H1 (cell line): ENCODE measurements at regions not wholly inside any gene's neighbourhood (a gene's known extent, or its start where the extent isn't known, plus 50 kb on each side); places are given as distances from the start of the nearest gene placed in this dataset.

ENCODE experiments used
- CTCF ChIA-PET: fragments of 300-600 bp; sonication (Branson Sonifier 250); formaldehyde crosslinking; loops from one replicate; lab custom pipeline; 2021; ENCODE audit not compliant: partially characterized antibody; lab: Charles Lee
- POLR2A ChIA-PET: fragments of 300-600 bp; sonication (Branson Sonifier 250); formaldehyde crosslinking; loops from one replicate; lab custom pipeline; 2021; ENCODE audit warnings: inconsistent platforms; ENCODE audit not compliant: partially characterized antibody; lab: Charles Lee
- DNase-seq, 2 experiments: peaks; one replicate each; pipeline versions ENCODE4 v3.0.0 to v3.0.0-alpha.2; 2010 to 2022; ENCODE audit warnings: low spot score in 2 of 2, low read depth in 1 of 2, mixed read lengths in 1 of 2
- FAIRE-seq: peaks from 2 replicates; lab custom pipeline; 2011; peaks lifted over from hg19 to GRCh38; lab: Jason Lieb, UNC
- H2AFZ ChIP-seq: 2 replicates; pipeline ENCODE4 v1.8.1; 2012; ENCODE audit warnings: low read length, inconsistent platforms
- H2AK5ac ChIP-seq: 2 replicates; pipeline ENCODE4 v1.6.1; 2013; ENCODE audit warnings: low read depth, low read length
- H2BK120ac ChIP-seq: replicated peaks from 2 replicates; pipeline ENCODE3; 2013; ENCODE audit warnings: low read depth, low read length, inconsistent platforms
- H2BK12ac ChIP-seq: 2 replicates; pipeline ENCODE4 v1.6.1; 2013; ENCODE audit warnings: low read depth, low read length
- H2BK15ac ChIP-seq: 2 replicates; pipeline ENCODE4 v1.6.1; 2013; ENCODE audit warnings: low read length
- H2BK20ac ChIP-seq: 2 replicates; pipeline ENCODE4 v1.6.1; 2013; ENCODE audit warnings: low read length
- H2BK5ac ChIP-seq: 2 replicates; pipeline ENCODE4 v1.6.1; 2013; ENCODE audit warnings: low read depth, low read length
- H3K14ac ChIP-seq: 2 replicates; pipeline ENCODE4 v1.6.1; 2013; ENCODE audit warnings: inconsistent platforms; ENCODE audit not compliant: insufficient read length
- H3K18ac ChIP-seq: 2 replicates; pipeline ENCODE4 v1.6.1; 2013; ENCODE audit warnings: low read length; ENCODE audit errors: extremely low read depth
- H3K23ac ChIP-seq: 2 replicates; pipeline ENCODE4 v1.6.1; 2013; ENCODE audit warnings: inconsistent platforms; ENCODE audit not compliant: insufficient read length
- H3K23me2 ChIP-seq: 2 replicates; pipeline ENCODE4 v1.6.1; 2013; ENCODE audit warnings: low read depth, low read length
- H3K27ac ChIP-seq: 2 replicates; pipeline ENCODE4 v1.6.1; 2011; ENCODE audit warnings: low read depth, low read length, inconsistent platforms
- H3K27me3 ChIP-seq, 4 experiments: replicated peaks in 1 of 4; 1 replicate in 1 of 4; 2 replicates in 3 of 4; pipeline versions ENCODE4 v1.6.1 to v1.8.1; 2011 to 2013; ENCODE audit warnings: low read length in 3 of 4, mild to moderate bottlenecking in 3 of 4, inconsistent platforms in 2 of 4, mixed read lengths in 2 of 4, moderate library complexity in 1 of 4; ENCODE audit not compliant: control insufficient read depth in 3 of 4, insufficient read depth in 3 of 4; ENCODE audit errors: extremely low read depth in 1 of 4
- H3K36me3 ChIP-seq, 4 experiments: 2 replicates each; pipeline versions ENCODE4 v1.6.1 to v1.8.1; 2011 to 2013; ENCODE audit warnings: mild to moderate bottlenecking in 4 of 4, low read length in 3 of 4, moderate library complexity in 2 of 4, control low read depth in 1 of 4, inconsistent platforms in 1 of 4; ENCODE audit not compliant: insufficient read depth in 4 of 4, control insufficient read depth in 2 of 4
- H3K4ac ChIP-seq: replicated peaks from 2 replicates; pipeline ENCODE3; 2013; ENCODE audit warnings: low read length, low read depth, mixed read lengths, inconsistent platforms; ENCODE audit not compliant: insufficient read length
- H3K4me1 ChIP-seq, 4 experiments: replicated peaks in 1 of 4; 1 replicate in 1 of 4; 2 replicates in 3 of 4; pipeline versions ENCODE4 v1.6.1 to v1.8.1; 2011 to 2013; ENCODE audit warnings: low read length in 3 of 4, inconsistent platforms in 2 of 4, mixed read lengths in 1 of 4; ENCODE audit not compliant: insufficient read depth in 4 of 4, control insufficient read depth in 3 of 4
- H3K4me2 ChIP-seq, 2 experiments: 2 replicates each; pipeline versions ENCODE4 v1.6.1 to v1.8.1; 2011 to 2013; ENCODE audit warnings: low read depth in 2 of 2, low read length in 2 of 2, control low read depth in 1 of 2, inconsistent platforms in 1 of 2, mild to moderate bottlenecking in 1 of 2; ENCODE audit not compliant: insufficient read depth in 1 of 2
- H3K4me3 ChIP-seq, 4 experiments: fragments of 200-600, 300-600 bp in 1 of 4; sonication (generic), shearing (Covaris generic), sonication (Bioruptor Twin) in 1 of 4; 2 replicates each; pipeline versions ENCODE4 v1.5.1 to v1.8.1; 2011 to 2016; ENCODE audit warnings: low read length in 4 of 4, low read depth in 3 of 4, control low read depth in 2 of 4, inconsistent platforms in 2 of 4, mild to moderate bottlenecking in 2 of 4, mixed read lengths in 1 of 4, moderate library complexity in 1 of 4; ENCODE audit not compliant: insufficient read depth in 2 of 4; ENCODE audit errors: extremely low read depth in 1 of 4
- H3K56ac ChIP-seq: replicated peaks from 2 replicates; pipeline ENCODE3; 2013; ENCODE audit warnings: low read depth, mild to moderate bottlenecking, mixed read lengths, low read length, inconsistent platforms; ENCODE audit not compliant: insufficient read length
- H3K79me1 ChIP-seq: 2 replicates; pipeline ENCODE4 v1.6.1; 2013; ENCODE audit warnings: low read depth, low read length, control low read depth
- H3K79me2 ChIP-seq, 2 experiments: 2 replicates each; pipeline versions ENCODE4 v1.6.1 to v1.8.1; 2012 to 2013; ENCODE audit warnings: low read length in 2 of 2, mild to moderate bottlenecking in 2 of 2, inconsistent platforms in 1 of 2; ENCODE audit not compliant: insufficient read depth in 2 of 2, control insufficient read depth in 1 of 2
- H3K9ac ChIP-seq, 4 experiments: replicated peaks in 1 of 4; 1 replicate in 1 of 4; 2 replicates in 3 of 4; pipeline versions ENCODE4 v1.6.1 to v1.8.1; 2011 to 2013; ENCODE audit warnings: low read depth in 3 of 4, low read length in 3 of 4, control low read depth in 2 of 4, mild to moderate bottlenecking in 2 of 4, moderate library complexity in 2 of 4, inconsistent platforms in 1 of 4; ENCODE audit errors: extremely low read depth in 1 of 4
- H3K9me3 ChIP-seq, 2 experiments: 2 replicates each; pipeline versions ENCODE4 v1.6.1 to v1.8.1; 2012 to 2013; ENCODE audit warnings: mild to moderate bottlenecking in 2 of 2, moderate library complexity in 2 of 2, control low read depth in 1 of 2, inconsistent platforms in 1 of 2, low read depth in 1 of 2, low read length in 1 of 2, mixed read lengths in 1 of 2; ENCODE audit not compliant: insufficient read depth in 2 of 2
- H4K20me1 ChIP-seq, 2 experiments: replicated peaks in 1 of 2; 2 replicates each; pipeline versions ENCODE3 to v1.8.1; 2011 to 2013; ENCODE audit warnings: inconsistent platforms in 2 of 2, low read length in 2 of 2, mild to moderate bottlenecking in 1 of 2; ENCODE audit not compliant: insufficient read depth in 2 of 2, control insufficient read depth in 1 of 2
- H4K5ac ChIP-seq: 2 replicates; pipeline ENCODE4 v1.6.1; 2013; ENCODE audit warnings: low read length, low read depth, mixed read lengths, inconsistent platforms; ENCODE audit not compliant: insufficient read length
- H4K8ac ChIP-seq: 2 replicates; pipeline ENCODE4 v1.8.0; 2013; ENCODE audit warnings: mild to moderate bottlenecking, moderate library complexity, low read length, inconsistent platforms; ENCODE audit not compliant: insufficient read depth; ENCODE audit errors: extremely low read depth
- H4K91ac ChIP-seq: replicated peaks from 2 replicates; pipeline ENCODE3; 2013; ENCODE audit warnings: low read length, mixed read lengths, inconsistent platforms; ENCODE audit not compliant: insufficient read length
- CTBP2 ChIP-seq: IDR thresholded peaks from 2 replicates; pipeline ENCODE4 v1.7.0; 2011; ENCODE audit warnings: borderline replicate concordance, mild to moderate bottlenecking, moderate library complexity, mixed read lengths, low read length; ENCODE audit not compliant: insufficient read depth, insufficient read length
- EGR1 ChIP-seq: IDR thresholded peaks from 2 replicates; pipeline ENCODE4 v1.6.1; 2011; ENCODE audit warnings: low read depth, low read length, borderline replicate concordance
- KDM4A ChIP-seq: IDR thresholded peaks from one replicate; pipeline ENCODE4 v1.7.1; 2012; ENCODE audit warnings: low read depth, mild to moderate bottlenecking, moderate library complexity, low read length, inconsistent platforms; ENCODE audit not compliant: severe bottlenecking
- KDM5A ChIP-seq: fragments of 200-600 bp; IDR thresholded peaks from 2 replicates; pipeline ENCODE4 v1.7.1; 2012; ENCODE audit warnings: mild to moderate bottlenecking, low read length, inconsistent platforms, mixed read lengths
- MAFK ChIP-seq: IDR thresholded peaks from 2 replicates; pipeline ENCODE4 v1.6.1; 2012; ENCODE audit warnings: low read depth, mild to moderate bottlenecking, improper control_type of control experiment, low read length
- NANOG ChIP-seq: IDR thresholded peaks from 2 replicates; pipeline ENCODE4 v1.6.1; 2011; ENCODE audit warnings: low read length, low read depth, mild to moderate bottlenecking, inconsistent platforms; ENCODE audit not compliant: insufficient read depth, poor library complexity, severe bottlenecking
- PHF8 ChIP-seq: fragments of 200-600 bp; sonication (generic); conservative IDR thresholded peaks from 2 replicates; pipeline ENCODE4 v1.7.1; 2012; ENCODE audit warnings: low read depth, mild to moderate bottlenecking, inconsistent platforms, low read length, moderate library complexity
- RBBP5 ChIP-seq: IDR thresholded peaks from 2 replicates; pipeline ENCODE4 v1.7.1; 2012; ENCODE audit warnings: low read depth, mild to moderate bottlenecking, inconsistent platforms, low read length, moderate library complexity, borderline replicate concordance
- SIN3A ChIP-seq, 2 experiments: IDR thresholded peaks in 1 of 2; conservative IDR thresholded peaks in 1 of 2; 2 replicates each; pipeline ENCODE4 v1.6.1; 2011 to 2012; ENCODE audit warnings: low read length in 2 of 2, improper control_type of control experiment in 1 of 2, low read depth in 1 of 2, mild to moderate bottlenecking in 1 of 2
- TAF7 ChIP-seq: optimal IDR thresholded peaks from 2 replicates; pipeline ENCODE3; 2011; ENCODE audit warnings: low read depth, mild to moderate bottlenecking, inconsistent platforms, low read length, moderate library complexity, borderline replicate concordance
- YY1 ChIP-seq: IDR thresholded peaks from 2 replicates; pipeline ENCODE4 v1.6.1; 2011; ENCODE audit warnings: low read depth, mild to moderate bottlenecking, low read length
- WGBS, 2 experiments: shearing (Covaris generic) in 1 of 2; methylation state at CpG; one replicate each; pipeline versions ENCODE4 v1.1.6 to v1.1.7; 2013 to 2015; ENCODE audit warnings: low lambda C conversion rate in 2 of 2, mixed read lengths in 2 of 2, inconsistent platforms in 1 of 2, low coverage in 1 of 2, missing lambda C conversion rate in 1 of 2; ENCODE audit not compliant: insufficient replicate concordance in 2 of 2, insufficient coverage in 1 of 2, insufficient read length in 1 of 2; ENCODE audit errors: extremely low coverage in 1 of 2, missing lambda C conversion rate in 1 of 2; 5-methylcytosine and 5-hydroxymethylcytosine counted together
- TF ChIP-seq, protein P1 (sequence below): IDR thresholded peaks from 2 replicates; pipeline ENCODE4 v1.6.1; 2011; ENCODE audit warnings: low read length, improper control_type of control experiment
- TF ChIP-seq, protein P2 (sequence below): IDR thresholded peaks from 2 replicates; pipeline ENCODE4 v1.6.1; 2012; ENCODE audit warnings: inconsistent platforms

DNA sequence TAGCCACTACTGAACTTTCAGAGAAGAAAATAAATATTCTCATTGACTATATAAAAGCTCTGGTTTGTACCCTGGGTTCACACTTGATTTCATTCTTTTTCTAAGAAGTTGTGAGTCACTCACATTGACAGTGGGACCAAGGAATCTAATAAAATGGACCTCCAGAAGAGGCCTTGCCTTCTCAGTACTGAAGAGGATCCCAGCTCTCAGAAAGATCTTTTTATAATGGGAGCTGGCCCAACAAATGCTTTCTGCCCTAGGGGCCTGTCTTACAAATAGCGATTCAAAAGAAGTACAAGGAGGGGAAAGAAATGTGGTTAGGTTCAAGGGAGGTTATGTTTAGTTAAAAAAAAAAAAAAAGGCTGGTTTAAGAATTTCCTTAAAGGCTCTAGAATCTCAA, 237.9 kb downstream of the ISL1 start:
- Histone ChIP-seq H3K79me2 (no peaks in the 10 kb centered on the region), H2BK120ac (no peak overlapping the region), H4K8ac (no peak overlapping the region), H3K9me3 (no peaks in the 10 kb centered on the region), H3K18ac (no peak overlapping the region), H3K56ac (no peak overlapping the region), H4K5ac (no peak overlapping the region), H2BK15ac (no peak overlapping the region), H3K9ac (no peak overlapping the region), H3K27ac (no peak overlapping the region), H2BK20ac (no peak overlapping the region), H3K27me3 (no peaks in the 10 kb centered on the region), H2BK5ac (no peak overlapping the region), H4K91ac (no peak overlapping the region), H4K20me1 (no peaks in the 10 kb centered on the region), H3K79me1 (no peaks in the 10 kb centered on the region), H2BK12ac (no peak overlapping the region), H3K4me2 (no peak overlapping the region), H3K4me1 (peaks cover 0 to 6% (median 3%) of the 10 kb centered on the region in 4 experiments; a peak in 2 of 7 replicates), H2AFZ (no peak overlapping the region), H3K36me3 (no peaks in the 10 kb centered on the region), H3K14ac (no peak overlapping the region), H3K23me2 (no peaks in the 10 kb centered on the region; the same call in 1 of the 2 replicates), H3K23ac (no peak overlapping the region), H3K4ac (no peak overlapping the region), H2AK5ac (no peak overlapping the region), H3K4me3 (no peak overlapping the region)
- POLR2A ChIA-PET, result no interaction called here
- CTCF ChIA-PET, result interaction anchor here (1.3 kb wide), 1 partner anchor 14 kb away, joined by 3 read pairs; no protein-coding TSS in a partner anchor
- no peak for DNase-seq
- no peak for FAIRE-seq
- 100% methylated on average over 1 of the region's 1 CpG; no CpG with 5 or more reads in 1 of the 2 experiments for WGBS, 2 experiments
- TF ChIP-seq, protein P1, sequence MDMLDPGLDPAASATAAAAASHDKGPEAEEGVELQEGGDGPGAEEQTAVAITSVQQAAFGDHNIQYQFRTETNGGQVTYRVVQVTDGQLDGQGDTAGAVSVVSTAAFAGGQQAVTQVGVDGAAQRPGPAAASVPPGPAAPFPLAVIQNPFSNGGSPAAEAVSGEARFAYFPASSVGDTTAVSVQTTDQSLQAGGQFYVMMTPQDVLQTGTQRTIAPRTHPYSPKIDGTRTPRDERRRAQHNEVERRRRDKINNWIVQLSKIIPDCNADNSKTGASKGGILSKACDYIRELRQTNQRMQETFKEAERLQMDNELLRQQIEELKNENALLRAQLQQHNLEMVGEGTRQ, result no peak
- TF ChIP-seq SIN3A (conservative IDR thresholded peaks at IDR 0.05 in 1 of 2, IDR thresholded peaks at IDR 0.05 in 1 of 2; ENCODE audit: low read depth in 1 of 2, low read length in 2 of 2), result no peak
- no peak for TF ChIP-seq TAF7
- TF ChIP-seq KDM4A, result no peak
- no peak for TF ChIP-seq PHF8
- no peak for TF ChIP-seq CTBP2
- no peak for TF ChIP-seq KDM5A
- no peak for TF ChIP-seq RBBP5
- TF ChIP-seq NANOG, result no peak
- TF ChIP-seq EGR1, result no peak
- TF ChIP-seq, protein P2, sequence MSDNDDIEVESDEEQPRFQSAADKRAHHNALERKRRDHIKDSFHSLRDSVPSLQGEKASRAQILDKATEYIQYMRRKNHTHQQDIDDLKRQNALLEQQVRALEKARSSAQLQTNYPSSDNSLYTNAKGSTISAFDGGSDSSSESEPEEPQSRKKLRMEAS, result no peak
- TF ChIP-seq MAFK, result no peak
- TF ChIP-seq YY1, result no peak
